Medulla oblongata (tissue), 1 donor: ENCODE measurements at regions not wholly inside any gene's neighbourhood (a gene's known extent, or its start where the extent isn't known, plus 50 kb on each side); places are given as distances from the start of the nearest gene placed in this dataset.
A peak's percentile ranks its signal among the peaks of the same experiment; 100 is the strongest.
"Not testable (repeated sequence)": the region's sequence is repeated elsewhere in the genome, so short reads cannot be mapped to it uniquely, and the experiment has no call there.

ENCODE experiments used
- DNase-seq: peaks from one replicate; pipeline ENCODE4 v3.0.0-alpha.2; 2015; ENCODE audit errors: extremely low spot score

DNA sequence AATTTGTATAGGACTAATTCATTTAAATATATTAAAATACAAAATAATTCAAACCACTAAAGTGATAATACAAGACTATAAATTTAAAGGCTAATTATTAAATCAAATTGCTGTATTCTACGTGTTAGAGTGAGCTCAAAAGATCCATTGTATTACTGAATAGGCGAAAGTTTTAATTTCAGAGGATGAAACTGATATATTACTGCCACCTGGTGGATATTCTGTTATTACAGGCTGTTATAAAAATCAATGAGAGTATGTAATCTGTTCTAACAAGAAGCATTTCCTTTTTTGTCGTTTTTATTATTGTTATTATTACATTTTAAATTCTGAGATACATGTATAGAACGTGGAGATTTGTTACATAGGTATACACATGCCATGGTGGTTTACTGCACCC is 1239.6 kb upstream of the USP9Y start:
- DNase-seq, result peak; percentile 1

DNA sequence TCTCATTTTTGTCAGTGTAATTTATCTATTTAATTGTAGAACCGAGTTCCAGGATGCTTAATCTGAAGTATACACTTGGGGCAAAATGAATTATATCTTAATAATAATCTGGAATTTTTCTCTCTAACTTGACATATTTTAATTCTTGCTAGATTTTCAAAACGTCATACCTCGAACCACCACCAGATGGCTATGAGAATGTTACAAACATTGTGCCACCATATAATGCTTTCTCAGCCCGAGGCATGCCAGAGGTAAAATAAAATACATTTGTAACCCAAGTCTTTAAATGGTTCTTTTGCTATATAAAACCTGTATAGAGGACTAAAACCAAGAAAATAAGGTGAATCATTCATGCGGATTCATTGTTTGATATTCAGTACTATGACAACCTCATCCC is 1234.3 kb upstream of the USP9Y start:
- DNase-seq, result not testable (repeated sequence)
